ENCODE measurements at regions not wholly inside any gene's neighbourhood (a gene's known extent, or its start where the extent isn't known, plus 50 kb on each side); places are given as distances from the start of the nearest gene placed in this dataset.

- in situ Hi-C loops (cut with HindIII; ENCODE audit: extremely low pct_ligation_motif_present, low pct_unique_long_range_greater_than_20kb) (no loop called here), intact Hi-C loops (cut with micrococcal nuclease; ENCODE audit: unreplicated experiment) (no loop called here)
- Histone ChIP-seq H3K4me2 (ENCODE audit: low read depth, low read length) (no peak overlapping the region), H3K36me3 (replicated peaks in 1 of 2; ENCODE audit: control insufficient read depth in 1 of 2, insufficient read depth in 2 of 2, low read length in 2 of 2) (no peaks in the 10 kb centered on the region), H3K79me2 (ENCODE audit: insufficient read depth, low read length) (no peaks in the 10 kb centered on the region), H4K20me1 (ENCODE audit: insufficient read depth, low read length) (no peaks in the 10 kb centered on the region), H3K9ac (ENCODE audit: insufficient read depth, low read depth, low read length) (no peak overlapping the region), H3K27me3 (ENCODE audit: control insufficient read depth in 1 of 2, insufficient read depth in 2 of 2, low read length in 2 of 2) (no peaks in the 10 kb centered on the region), H3K4me1 (ENCODE audit: insufficient read depth, low read length) (no peaks in the 10 kb centered on the region), H2AFZ (ENCODE audit: low read length) (no peak overlapping the region), H3K9me3 (ENCODE audit: low read length) (peaks cover 19% of the 10 kb centered on the region; the same call in 1 of the 2 replicates), H3K4me3 (replicated peaks in 1 of 3; ENCODE audit: insufficient read depth in 1 of 3, low read depth in 2 of 3, low read length in 3 of 3) (no peak overlapping the region), H3K27ac (ENCODE audit: extremely low read length, insufficient read depth, low read length) (no peak overlapping the region)
- no peak for DNase-seq (ENCODE audit: low spot score)
- CTCF ChIA-PET (ENCODE audit: low intra/inter-chr PET ratio, low total read pairs): no interaction called here
- no peak for FAIRE-seq
- no peak for ATAC-seq
- POLR2A ChIA-PET: no interaction called here
- no TSS peak for BruUV-seq (replicated peaks)
- WGBS (ENCODE audit: low lambda C conversion rate): 3% methylated on average over 4 of the region's 4 CpGs
- TF ChIP-seq STAT5B (CRISPR knock-in tag; IDR thresholded peaks at IDR 0.05) (no peak), ZSCAN25 (CRISPR knock-in tag; IDR thresholded peaks at IDR 0.05) (no peak), SMARCC2 (IDR thresholded peaks at IDR 0.05) (no peak), HNF4G (IDR thresholded peaks at IDR 0.05; ENCODE audit: borderline replicate concordance, low read depth, low read length) (no peak), HNF4G (CRISPR knock-in tag; IDR thresholded peaks at IDR 0.05; ENCODE audit: borderline replicate concordance, low read depth) (no peak), MXI1 (IDR thresholded peaks at IDR 0.05; ENCODE audit: borderline replicate concordance, low read depth, low read length) (no peak), ZNF572 (CRISPR knock-in tag; IDR thresholded peaks at IDR 0.05) (no peak), ZNF24 (IDR thresholded peaks at IDR 0.05) (no peak), ZHX2 (IDR thresholded peaks at IDR 0.05; ENCODE audit: low read depth) (no peak), ZHX2 (CRISPR knock-in tag; IDR thresholded peaks at IDR 0.05; ENCODE audit: borderline replicate concordance) (no peak)
- TF ChIP-seq, protein P1, sequence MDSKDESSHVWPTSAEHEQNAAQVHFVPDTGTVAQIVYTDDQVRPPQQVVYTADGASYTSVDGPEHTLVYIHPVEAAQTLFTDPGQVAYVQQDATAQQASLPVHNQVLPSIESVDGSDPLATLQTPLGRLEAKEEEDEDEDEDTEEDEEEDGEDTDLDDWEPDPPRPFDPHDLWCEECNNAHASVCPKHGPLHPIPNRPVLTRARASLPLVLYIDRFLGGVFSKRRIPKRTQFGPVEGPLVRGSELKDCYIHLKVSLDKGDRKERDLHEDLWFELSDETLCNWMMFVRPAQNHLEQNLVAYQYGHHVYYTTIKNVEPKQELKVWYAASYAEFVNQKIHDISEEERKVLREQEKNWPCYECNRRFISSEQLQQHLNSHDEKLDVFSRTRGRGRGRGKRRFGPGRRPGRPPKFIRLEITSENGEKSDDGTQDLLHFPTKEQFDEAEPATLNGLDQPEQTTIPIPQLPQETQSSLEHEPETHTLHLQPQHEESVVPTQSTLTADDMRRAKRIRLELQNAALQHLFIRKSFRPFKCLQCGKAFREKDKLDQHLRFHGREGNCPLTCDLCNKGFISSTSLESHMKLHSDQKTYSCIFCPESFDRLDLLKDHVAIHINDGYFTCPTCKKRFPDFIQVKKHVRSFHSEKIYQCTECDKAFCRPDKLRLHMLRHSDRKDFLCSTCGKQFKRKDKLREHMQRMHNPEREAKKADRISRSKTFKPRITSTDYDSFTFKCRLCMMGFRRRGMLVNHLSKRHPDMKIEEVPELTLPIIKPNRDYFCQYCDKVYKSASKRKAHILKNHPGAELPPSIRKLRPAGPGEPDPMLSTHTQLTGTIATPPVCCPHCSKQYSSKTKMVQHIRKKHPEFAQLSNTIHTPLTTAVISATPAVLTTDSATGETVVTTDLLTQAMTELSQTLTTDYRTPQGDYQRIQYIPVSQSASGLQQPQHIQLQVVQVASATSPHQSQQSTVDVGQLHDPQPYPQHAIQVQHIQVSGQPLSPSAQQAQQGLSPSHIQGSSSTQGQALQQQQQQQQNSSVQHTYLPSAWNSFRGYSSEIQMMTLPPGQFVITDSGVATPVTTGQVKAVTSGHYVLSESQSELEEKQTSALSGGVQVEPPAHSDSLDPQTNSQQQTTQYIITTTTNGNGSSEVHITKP (CRISPR knock-in tag; IDR thresholded peaks at IDR 0.05; ENCODE audit: low read depth): no peak
- TF ChIP-seq, protein P2, sequence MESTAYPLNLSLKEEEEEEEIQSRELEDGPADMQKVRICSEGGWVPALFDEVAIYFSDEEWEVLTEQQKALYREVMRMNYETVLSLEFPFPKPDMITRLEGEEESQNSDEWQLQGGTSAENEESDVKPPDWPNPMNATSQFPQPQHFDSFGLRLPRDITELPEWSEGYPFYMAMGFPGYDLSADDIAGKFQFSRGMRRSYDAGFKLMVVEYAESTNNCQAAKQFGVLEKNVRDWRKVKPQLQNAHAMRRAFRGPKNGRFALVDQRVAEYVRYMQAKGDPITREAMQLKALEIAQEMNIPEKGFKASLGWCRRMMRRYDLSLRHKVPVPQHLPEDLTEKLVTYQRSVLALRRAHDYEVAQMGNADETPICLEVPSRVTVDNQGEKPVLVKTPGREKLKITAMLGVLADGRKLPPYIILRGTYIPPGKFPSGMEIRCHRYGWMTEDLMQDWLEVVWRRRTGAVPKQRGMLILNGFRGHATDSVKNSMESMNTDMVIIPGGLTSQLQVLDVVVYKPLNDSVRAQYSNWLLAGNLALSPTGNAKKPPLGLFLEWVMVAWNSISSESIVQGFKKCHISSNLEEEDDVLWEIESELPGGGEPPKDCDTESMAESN (CRISPR knock-in tag; conservative IDR thresholded peaks at IDR 0.05): no peak
- TF ChIP-seq, protein P3, sequence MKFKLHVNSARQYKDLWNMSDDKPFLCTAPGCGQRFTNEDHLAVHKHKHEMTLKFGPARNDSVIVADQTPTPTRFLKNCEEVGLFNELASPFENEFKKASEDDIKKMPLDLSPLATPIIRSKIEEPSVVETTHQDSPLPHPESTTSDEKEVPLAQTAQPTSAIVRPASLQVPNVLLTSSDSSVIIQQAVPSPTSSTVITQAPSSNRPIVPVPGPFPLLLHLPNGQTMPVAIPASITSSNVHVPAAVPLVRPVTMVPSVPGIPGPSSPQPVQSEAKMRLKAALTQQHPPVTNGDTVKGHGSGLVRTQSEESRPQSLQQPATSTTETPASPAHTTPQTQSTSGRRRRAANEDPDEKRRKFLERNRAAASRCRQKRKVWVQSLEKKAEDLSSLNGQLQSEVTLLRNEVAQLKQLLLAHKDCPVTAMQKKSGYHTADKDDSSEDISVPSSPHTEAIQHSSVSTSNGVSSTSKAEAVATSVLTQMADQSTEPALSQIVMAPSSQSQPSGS (CRISPR knock-in tag; IDR thresholded peaks at IDR 0.05): no peak
Measured at GRCh38 chr5:9987101-9987500, 262.6 kb downstream of the ATPSCKMT start.
